ENCODE measurements at regions not wholly inside any gene's neighbourhood (a gene's known extent, or its start where the extent isn't known, plus 50 kb on each side); places are given as distances from the start of the nearest gene placed in this dataset.

DNA sequence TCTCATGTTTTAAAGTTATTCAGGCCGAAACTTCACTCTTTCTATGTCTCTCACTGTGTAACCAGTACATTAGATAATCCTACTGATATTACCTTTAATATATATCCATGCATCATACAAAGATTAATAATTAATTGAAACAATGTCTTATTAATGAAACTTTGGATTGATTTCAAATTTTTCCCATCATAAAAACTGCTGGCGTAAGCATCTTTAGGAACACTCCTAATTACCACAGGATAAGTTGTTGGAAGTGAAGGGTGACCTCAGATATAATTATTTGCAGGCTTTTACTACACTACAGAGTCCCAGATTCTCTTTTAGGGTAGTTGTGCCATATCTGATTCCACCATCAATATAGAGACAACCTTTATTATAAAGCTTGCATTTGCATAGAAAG is 181.3 kb upstream of the SFRP2 start:
- Histone ChIP-seq H3K9me2 (ENCODE audit: insufficient read depth, low read length) (no peaks in the 10 kb centered on the region), H3K27ac (ENCODE audit: low read depth, low read length, poor library complexity, severe bottlenecking) (no peak overlapping the region), H3K36me3 (ENCODE audit: insufficient read depth, low read length) (no peaks in the 10 kb centered on the region), H3K4me1 (ENCODE audit: insufficient read depth, low read length, poor library complexity, severe bottlenecking) (no peaks in the 10 kb centered on the region), H3K4me2 (ENCODE audit: low read length) (no peak overlapping the region), H3K9me3 (ENCODE audit: low read length) (no peaks in the 10 kb centered on the region), H3K79me2 (ENCODE audit: insufficient read depth, low read depth, low read length) (no peaks in the 10 kb centered on the region), H2AFZ (ENCODE audit: low read length) (no peak overlapping the region), H4K20me1 (ENCODE audit: insufficient read depth, low read length) (no peaks in the 10 kb centered on the region), H3K4me3 (ENCODE audit: low read depth, low read length, poor library complexity, severe bottlenecking) (no peak overlapping the region)
- CTCF ChIA-PET (ENCODE audit: unreplicated experiment) = no interaction called here
- BruUV-seq (replicated peaks) = no TSS peak
- no peak for DNase-seq (ENCODE audit: low spot score)
- POLR2A ChIA-PET = interaction anchor here (0.6 kb wide), 1 partner anchor 860 kb away, joined by 3 read pairs; no protein-coding TSS in a partner anchor
- intact Hi-C loops (cut with micrococcal nuclease; ENCODE audit: unreplicated experiment) = no loop called here
- TF ChIP-seq EZH2phosphoT487 (IDR thresholded peaks at IDR 0.05; ENCODE audit: borderline replicate concordance, low read depth, low read length) (no peak), CTCF (conservative IDR thresholded peaks at IDR 0.05; ENCODE audit: low read length) (no peak)

DNA sequence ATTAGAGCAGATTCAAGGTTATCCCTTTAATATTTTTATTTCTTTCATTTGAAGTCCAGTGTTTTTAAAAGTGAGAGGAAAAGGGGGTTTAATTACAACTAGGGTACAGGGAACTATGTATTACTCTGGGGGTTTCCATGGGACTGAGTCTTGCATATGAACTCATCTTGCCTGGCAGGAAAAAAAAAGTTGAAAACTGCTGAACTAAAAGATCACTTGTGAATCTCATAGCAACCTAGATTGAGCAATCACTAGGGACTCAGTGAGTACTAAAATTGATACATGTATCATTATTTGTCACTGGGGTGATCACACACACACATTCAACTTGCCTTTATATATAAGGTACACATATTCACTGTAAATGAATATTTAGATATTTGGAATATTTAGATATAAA is 180.7 kb upstream of the SFRP2 start:
- H3K4me1 ChIP-seq (ENCODE audit: insufficient read depth, low read length, poor library complexity, severe bottlenecking) = no peaks in the 10 kb centered on the region
- H4K20me1 ChIP-seq (ENCODE audit: insufficient read depth, low read length) = no peaks in the 10 kb centered on the region
- no peak for TF ChIP-seq CTCF (conservative IDR thresholded peaks at IDR 0.05; ENCODE audit: low read length)
- no peak for TF ChIP-seq EZH2phosphoT487 (IDR thresholded peaks at IDR 0.05; ENCODE audit: borderline replicate concordance, low read depth, low read length)
- no peaks in the 10 kb centered on the region for H3K36me3 ChIP-seq (ENCODE audit: insufficient read depth, low read length)
- no peak overlapping the region for H3K27ac ChIP-seq (ENCODE audit: low read depth, low read length, poor library complexity, severe bottlenecking)
- H3K9me3 ChIP-seq (ENCODE audit: low read length) = no peaks in the 10 kb centered on the region
- H3K9me2 ChIP-seq (ENCODE audit: insufficient read depth, low read length) = no peaks in the 10 kb centered on the region
- H2AFZ ChIP-seq (ENCODE audit: low read length) = no peak overlapping the region
- H3K79me2 ChIP-seq (ENCODE audit: insufficient read depth, low read depth, low read length) = no peaks in the 10 kb centered on the region
- no peak overlapping the region for H3K4me2 ChIP-seq (ENCODE audit: low read length)
- ChIA-PET CTCF (ENCODE audit: unreplicated experiment) (no interaction called here), POLR2A (interaction anchor here (0.6 kb wide), 1 partner anchor 861 kb away, joined by 3 read pairs; no protein-coding TSS in a partner anchor)
- H3K4me3 ChIP-seq (ENCODE audit: low read depth, low read length, poor library complexity, severe bottlenecking) = no peak overlapping the region
- intact Hi-C loops (cut with micrococcal nuclease; ENCODE audit: unreplicated experiment) = no loop called here
- BruUV-seq (replicated peaks) = no TSS peak
- no peak for DNase-seq (ENCODE audit: low spot score)

DNA sequence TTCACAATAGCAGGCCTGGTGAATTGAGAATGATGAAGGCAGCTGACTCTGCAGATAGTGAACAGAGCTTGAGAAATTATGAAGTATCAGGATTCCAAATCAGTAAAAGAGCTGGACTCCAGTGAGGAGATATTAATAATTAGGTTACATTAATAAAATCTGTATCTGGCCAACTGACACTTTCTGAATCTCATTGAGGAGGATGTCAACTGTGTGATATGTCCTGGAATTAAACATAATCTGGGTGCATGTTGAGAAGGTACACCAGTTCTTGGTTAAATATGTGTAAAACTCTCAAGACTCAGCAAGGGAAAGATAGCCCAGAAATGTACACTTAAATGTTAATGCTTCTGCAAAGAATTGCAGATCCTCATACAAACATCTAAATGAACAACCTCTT is 177.8 kb upstream of the SFRP2 start:
- no peak overlapping the region for H3K4me3 ChIP-seq (ENCODE audit: low read depth, low read length, poor library complexity, severe bottlenecking)
- CTCF ChIA-PET (ENCODE audit: unreplicated experiment) = no interaction called here
- POLR2A ChIA-PET = no interaction called here
- intact Hi-C loops (cut with micrococcal nuclease; ENCODE audit: unreplicated experiment) = no loop called here
- BruUV-seq (replicated peaks) = no TSS peak
- H3K9me3 ChIP-seq (ENCODE audit: low read length) = no peaks in the 10 kb centered on the region
- TF ChIP-seq CTCF (conservative IDR thresholded peaks at IDR 0.05; ENCODE audit: low read length) (no peak), EZH2phosphoT487 (IDR thresholded peaks at IDR 0.05; ENCODE audit: borderline replicate concordance, low read depth, low read length) (no peak)
- H3K4me1 ChIP-seq (ENCODE audit: insufficient read depth, low read length, poor library complexity, severe bottlenecking) = no peaks in the 10 kb centered on the region
- H3K36me3 ChIP-seq (ENCODE audit: insufficient read depth, low read length) = no peaks in the 10 kb centered on the region
- no peaks in the 10 kb centered on the region for H4K20me1 ChIP-seq (ENCODE audit: insufficient read depth, low read length)
- H3K9me2 ChIP-seq (ENCODE audit: insufficient read depth, low read length) = no peaks in the 10 kb centered on the region
- H2AFZ ChIP-seq (ENCODE audit: low read length) = no peak overlapping the region
- H3K27ac ChIP-seq (ENCODE audit: low read depth, low read length, poor library complexity, severe bottlenecking) = no peak overlapping the region
- no peaks in the 10 kb centered on the region for H3K79me2 ChIP-seq (ENCODE audit: insufficient read depth, low read depth, low read length)
- no peak overlapping the region for H3K4me2 ChIP-seq (ENCODE audit: low read length)
- no peak for DNase-seq (ENCODE audit: low spot score)

Measured in OCI-LY7 (cell line).